GM12878 (cell line): ENCODE measurements at regions not wholly inside any gene's neighbourhood (a gene's known extent, or its start where the extent isn't known, plus 50 kb on each side); places are given as distances from the start of the nearest gene placed in this dataset.

Source experiments
- BCL11A ChIP-seq: IDR thresholded peaks from 2 replicates; pipeline ENCODE4 v1.6.1; 2011; ENCODE audit warnings: low read depth, low read length
- CTCF ChIP-seq, 3 experiments: IDR thresholded peaks in 2 of 3; conservative IDR thresholded peaks in 1 of 3; 2 replicates each; pipeline ENCODE4 v1.5.1; 2011; ENCODE audit warnings: low read depth in 3 of 3, low read length in 3 of 3, mild to moderate bottlenecking in 3 of 3, control low read depth in 2 of 3, moderate library complexity in 2 of 3, inconsistent platforms in 1 of 3, mixed read lengths in 1 of 3; ENCODE audit not compliant: control insufficient read depth in 2 of 3, insufficient read depth in 1 of 3; ENCODE audit errors: extremely low read depth in 1 of 3
- ETV6 ChIP-seq, 2 experiments: fragments of 450-650 bp in 1 of 2; IDR thresholded peaks in 1 of 2; conservative IDR thresholded peaks in 1 of 2; 2 replicates each; pipeline ENCODE4 v1.6.1; 2014; ENCODE audit warnings: antibody characterized with exemption in 1 of 2, borderline replicate concordance in 1 of 2, low read depth in 1 of 2, mild to moderate bottlenecking in 1 of 2, moderate library complexity in 1 of 2
- POLR2AphosphoS5 ChIP-seq: IDR thresholded peaks from 2 replicates; pipeline ENCODE4 v1.6.1; 2011; ENCODE audit warnings: mild to moderate bottlenecking, low read length, inconsistent platforms
- TCF7 ChIP-seq: IDR thresholded peaks from 2 replicates; pipeline ENCODE4 v1.6.1; 2014; ENCODE audit warnings: antibody characterized with exemption, borderline replicate concordance
- USF1 ChIP-seq: IDR thresholded peaks from 2 replicates; pipeline ENCODE4 v1.6.1; 2011; ENCODE audit warnings: borderline replicate concordance, low read depth, mild to moderate bottlenecking, moderate library complexity, mixed read lengths, low read length; ENCODE audit not compliant: insufficient read depth; ENCODE audit errors: extremely low read length

GRCh38 chr1:111054656-111055055 lies 85.2 kb downstream of the DRAM2 start:
- TF ChIP-seq TCF7 (no peak), BCL11A (no peak), POLR2AphosphoS5 (no peak), USF1 (no peak), CTCF (IDR thresholded peaks at IDR 0.05 in 2 of 3, conservative IDR thresholded peaks at IDR 0.05 in 1 of 3; ENCODE audit: control insufficient read depth in 2 of 3, extremely low read depth in 1 of 3, insufficient read depth in 1 of 3, low read depth in 3 of 3, low read length in 3 of 3) (no peak), ETV6 (conservative IDR thresholded peaks at IDR 0.05 in 1 of 2, IDR thresholded peaks at IDR 0.05 in 1 of 2; ENCODE audit: borderline replicate concordance in 1 of 2, low read depth in 1 of 2) (no peak)
